ENCODE measurements at regions not wholly inside any gene's neighbourhood (a gene's known extent, or its start where the extent isn't known, plus 50 kb on each side); places are given as distances from the start of the nearest gene placed in this dataset.

DNA sequence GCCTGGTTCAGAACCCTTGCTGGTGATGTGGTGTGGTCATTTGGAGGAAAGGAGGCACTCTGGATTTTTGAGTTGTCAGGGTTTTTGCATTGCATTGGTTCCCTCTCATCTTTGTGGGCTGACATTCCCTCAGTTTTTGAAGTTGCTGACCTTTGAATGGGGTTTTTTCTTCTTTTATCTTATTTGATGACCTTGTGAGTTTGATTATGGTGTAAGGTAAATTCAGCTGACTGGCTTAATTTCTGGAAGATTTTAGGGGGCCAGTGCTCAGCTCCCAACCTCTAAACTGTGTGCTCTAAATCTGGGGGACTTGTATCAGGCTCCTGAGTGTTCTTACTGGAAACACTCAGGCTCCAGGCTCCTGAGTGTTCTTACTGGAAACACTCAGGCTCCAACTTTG lies 225.9 kb downstream of the MEIS1 start:
- no peak for TF ChIP-seq SALL2 (tag by site-specific recombination; IDR thresholded peaks at IDR 0.05; ENCODE audit: borderline replicate concordance)
- TF ChIP-seq, protein P1, sequence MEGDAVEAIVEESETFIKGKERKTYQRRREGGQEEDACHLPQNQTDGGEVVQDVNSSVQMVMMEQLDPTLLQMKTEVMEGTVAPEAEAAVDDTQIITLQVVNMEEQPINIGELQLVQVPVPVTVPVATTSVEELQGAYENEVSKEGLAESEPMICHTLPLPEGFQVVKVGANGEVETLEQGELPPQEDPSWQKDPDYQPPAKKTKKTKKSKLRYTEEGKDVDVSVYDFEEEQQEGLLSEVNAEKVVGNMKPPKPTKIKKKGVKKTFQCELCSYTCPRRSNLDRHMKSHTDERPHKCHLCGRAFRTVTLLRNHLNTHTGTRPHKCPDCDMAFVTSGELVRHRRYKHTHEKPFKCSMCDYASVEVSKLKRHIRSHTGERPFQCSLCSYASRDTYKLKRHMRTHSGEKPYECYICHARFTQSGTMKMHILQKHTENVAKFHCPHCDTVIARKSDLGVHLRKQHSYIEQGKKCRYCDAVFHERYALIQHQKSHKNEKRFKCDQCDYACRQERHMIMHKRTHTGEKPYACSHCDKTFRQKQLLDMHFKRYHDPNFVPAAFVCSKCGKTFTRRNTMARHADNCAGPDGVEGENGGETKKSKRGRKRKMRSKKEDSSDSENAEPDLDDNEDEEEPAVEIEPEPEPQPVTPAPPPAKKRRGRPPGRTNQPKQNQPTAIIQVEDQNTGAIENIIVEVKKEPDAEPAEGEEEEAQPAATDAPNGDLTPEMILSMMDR (tag by site-specific recombination; IDR thresholded peaks at IDR 0.05) = no peak
- TF ChIP-seq, protein P2, sequence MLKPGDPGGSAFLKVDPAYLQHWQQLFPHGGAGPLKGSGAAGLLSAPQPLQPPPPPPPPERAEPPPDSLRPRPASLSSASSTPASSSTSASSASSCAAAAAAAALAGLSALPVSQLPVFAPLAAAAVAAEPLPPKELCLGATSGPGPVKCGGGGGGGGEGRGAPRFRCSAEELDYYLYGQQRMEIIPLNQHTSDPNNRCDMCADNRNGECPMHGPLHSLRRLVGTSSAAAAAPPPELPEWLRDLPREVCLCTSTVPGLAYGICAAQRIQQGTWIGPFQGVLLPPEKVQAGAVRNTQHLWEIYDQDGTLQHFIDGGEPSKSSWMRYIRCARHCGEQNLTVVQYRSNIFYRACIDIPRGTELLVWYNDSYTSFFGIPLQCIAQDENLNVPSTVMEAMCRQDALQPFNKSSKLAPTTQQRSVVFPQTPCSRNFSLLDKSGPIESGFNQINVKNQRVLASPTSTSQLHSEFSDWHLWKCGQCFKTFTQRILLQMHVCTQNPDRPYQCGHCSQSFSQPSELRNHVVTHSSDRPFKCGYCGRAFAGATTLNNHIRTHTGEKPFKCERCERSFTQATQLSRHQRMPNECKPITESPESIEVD (tag by site-specific recombination; IDR thresholded peaks at IDR 0.05) = no peak
- no peak for TF ChIP-seq ZBTB8A (tag by site-specific recombination; IDR thresholded peaks at IDR 0.05)
- TF ChIP-seq, protein P3, sequence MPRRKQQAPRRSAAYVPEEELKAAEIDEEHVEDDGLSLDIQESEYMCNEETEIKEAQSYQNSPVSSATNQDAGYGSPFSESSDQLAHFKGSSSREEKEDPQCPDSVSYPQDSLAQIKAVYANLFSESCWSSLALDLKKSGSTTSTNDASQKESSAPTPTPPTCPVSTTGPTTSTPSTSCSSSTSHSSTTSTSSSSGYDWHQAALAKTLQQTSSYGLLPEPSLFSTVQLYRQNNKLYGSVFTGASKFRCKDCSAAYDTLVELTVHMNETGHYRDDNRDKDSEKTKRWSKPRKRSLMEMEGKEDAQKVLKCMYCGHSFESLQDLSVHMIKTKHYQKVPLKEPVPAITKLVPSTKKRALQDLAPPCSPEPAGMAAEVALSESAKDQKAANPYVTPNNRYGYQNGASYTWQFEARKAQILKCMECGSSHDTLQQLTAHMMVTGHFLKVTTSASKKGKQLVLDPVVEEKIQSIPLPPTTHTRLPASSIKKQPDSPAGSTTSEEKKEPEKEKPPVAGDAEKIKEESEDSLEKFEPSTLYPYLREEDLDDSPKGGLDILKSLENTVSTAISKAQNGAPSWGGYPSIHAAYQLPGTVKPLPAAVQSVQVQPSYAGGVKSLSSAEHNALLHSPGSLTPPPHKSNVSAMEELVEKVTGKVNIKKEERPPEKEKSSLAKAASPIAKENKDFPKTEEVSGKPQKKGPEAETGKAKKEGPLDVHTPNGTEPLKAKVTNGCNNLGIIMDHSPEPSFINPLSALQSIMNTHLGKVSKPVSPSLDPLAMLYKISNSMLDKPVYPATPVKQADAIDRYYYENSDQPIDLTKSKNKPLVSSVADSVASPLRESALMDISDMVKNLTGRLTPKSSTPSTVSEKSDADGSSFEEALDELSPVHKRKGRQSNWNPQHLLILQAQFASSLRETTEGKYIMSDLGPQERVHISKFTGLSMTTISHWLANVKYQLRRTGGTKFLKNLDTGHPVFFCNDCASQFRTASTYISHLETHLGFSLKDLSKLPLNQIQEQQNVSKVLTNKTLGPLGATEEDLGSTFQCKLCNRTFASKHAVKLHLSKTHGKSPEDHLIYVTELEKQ (tag by site-specific recombination; IDR thresholded peaks at IDR 0.05; ENCODE audit: borderline replicate concordance) = no peak
